ENCODE measurements at regions not wholly inside any gene's neighbourhood (a gene's known extent, or its start where the extent isn't known, plus 50 kb on each side); places are given as distances from the start of the nearest gene placed in this dataset.

DNA sequence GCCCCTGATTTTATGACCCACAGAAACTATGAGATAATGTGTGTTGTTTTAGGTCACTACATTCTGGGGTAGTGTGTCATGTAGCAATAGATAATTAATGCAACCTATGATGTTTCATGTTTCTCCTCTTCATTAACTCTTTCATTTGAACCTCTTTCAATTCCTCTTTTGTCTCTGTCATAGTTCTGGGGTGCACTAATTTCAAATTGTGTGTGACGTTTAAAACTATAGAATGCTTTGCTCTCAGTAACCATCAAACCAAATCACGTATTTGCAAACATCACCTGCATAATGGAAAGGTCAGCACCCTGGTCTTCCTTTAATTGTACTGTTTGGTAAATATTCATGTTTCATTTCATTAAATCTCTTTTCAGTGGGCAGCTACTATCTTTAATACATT is 621.6 kb downstream of the TLR4 start:
- Histone ChIP-seq H4K20me1 (ENCODE audit: insufficient read depth, low read length) (no peaks in the 10 kb centered on the region), H3K9me3 (ENCODE audit: low read length) (no peaks in the 10 kb centered on the region), H3K36me3 (ENCODE audit: insufficient read depth, low read length) (no peaks in the 10 kb centered on the region), H3K4me1 (ENCODE audit: insufficient read depth, low read length, severe bottlenecking) (no peaks in the 10 kb centered on the region), H3K4me2 (ENCODE audit: low read length) (no peak overlapping the region), H3K9me2 (ENCODE audit: low read depth, low read length) (no peaks in the 10 kb centered on the region), H3K27me3 (ENCODE audit: insufficient read depth, low read length) (no peaks in the 10 kb centered on the region), H3K4me3 (ENCODE audit: low read depth, low read length, poor library complexity, severe bottlenecking) (no peak overlapping the region), H3K9ac (ENCODE audit: low read length) (no peak overlapping the region), H3K27ac (ENCODE audit: low read depth, low read length, poor library complexity, severe bottlenecking) (no peak overlapping the region), H3K79me2 (ENCODE audit: insufficient read depth, low read length) (no peaks in the 10 kb centered on the region), H3F3A (ENCODE audit: insufficient read depth, low read length) (no peaks in the 10 kb centered on the region), H2AFZ (ENCODE audit: low read length) (no peak overlapping the region)
- TF ChIP-seq EZH2 (IDR thresholded peaks at IDR 0.05; ENCODE audit: borderline replicate concordance, low read length) = no peak
- TF ChIP-seq, protein P1, sequence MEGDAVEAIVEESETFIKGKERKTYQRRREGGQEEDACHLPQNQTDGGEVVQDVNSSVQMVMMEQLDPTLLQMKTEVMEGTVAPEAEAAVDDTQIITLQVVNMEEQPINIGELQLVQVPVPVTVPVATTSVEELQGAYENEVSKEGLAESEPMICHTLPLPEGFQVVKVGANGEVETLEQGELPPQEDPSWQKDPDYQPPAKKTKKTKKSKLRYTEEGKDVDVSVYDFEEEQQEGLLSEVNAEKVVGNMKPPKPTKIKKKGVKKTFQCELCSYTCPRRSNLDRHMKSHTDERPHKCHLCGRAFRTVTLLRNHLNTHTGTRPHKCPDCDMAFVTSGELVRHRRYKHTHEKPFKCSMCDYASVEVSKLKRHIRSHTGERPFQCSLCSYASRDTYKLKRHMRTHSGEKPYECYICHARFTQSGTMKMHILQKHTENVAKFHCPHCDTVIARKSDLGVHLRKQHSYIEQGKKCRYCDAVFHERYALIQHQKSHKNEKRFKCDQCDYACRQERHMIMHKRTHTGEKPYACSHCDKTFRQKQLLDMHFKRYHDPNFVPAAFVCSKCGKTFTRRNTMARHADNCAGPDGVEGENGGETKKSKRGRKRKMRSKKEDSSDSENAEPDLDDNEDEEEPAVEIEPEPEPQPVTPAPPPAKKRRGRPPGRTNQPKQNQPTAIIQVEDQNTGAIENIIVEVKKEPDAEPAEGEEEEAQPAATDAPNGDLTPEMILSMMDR (IDR thresholded peaks at IDR 0.05; ENCODE audit: low read length) = no peak

DNA sequence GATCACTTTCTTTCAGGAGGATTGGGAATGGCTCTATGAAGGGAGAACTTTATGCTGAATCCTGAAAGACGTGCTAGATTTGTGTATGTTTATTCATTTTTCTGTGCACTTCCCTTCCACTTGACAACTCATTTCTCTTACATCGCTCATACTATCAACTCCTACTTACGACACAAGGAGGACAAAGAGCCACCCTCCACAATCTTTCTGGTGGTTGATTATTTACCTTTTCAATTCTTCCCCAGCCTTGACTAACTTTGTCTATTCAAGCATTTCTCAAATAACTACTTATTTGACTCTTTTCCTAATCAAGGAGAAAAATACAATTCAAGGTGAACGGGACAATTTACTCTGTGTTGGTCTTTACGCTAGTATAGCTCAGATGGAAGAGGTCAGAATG is 622.1 kb downstream of the TLR4 start:
- H3K4me2 ChIP-seq (ENCODE audit: low read length) = no peak overlapping the region
- no peaks in the 10 kb centered on the region for H3K79me2 ChIP-seq (ENCODE audit: insufficient read depth, low read length)
- H3K27ac ChIP-seq (ENCODE audit: low read depth, low read length, poor library complexity, severe bottlenecking) = no peak overlapping the region
- no peaks in the 10 kb centered on the region for H3K4me1 ChIP-seq (ENCODE audit: insufficient read depth, low read length, severe bottlenecking)
- H3K9ac ChIP-seq (ENCODE audit: low read length) = no peak overlapping the region
- H3K9me2 ChIP-seq (ENCODE audit: low read depth, low read length) = no peaks in the 10 kb centered on the region
- no peaks in the 10 kb centered on the region for H3F3A ChIP-seq (ENCODE audit: insufficient read depth, low read length)
- H3K36me3 ChIP-seq (ENCODE audit: insufficient read depth, low read length) = no peaks in the 10 kb centered on the region
- no peak overlapping the region for H3K4me3 ChIP-seq (ENCODE audit: low read depth, low read length, poor library complexity, severe bottlenecking)
- TF ChIP-seq, protein P1 (IDR thresholded peaks at IDR 0.05; ENCODE audit: low read length) = no peak
- no peak for TF ChIP-seq EZH2 (IDR thresholded peaks at IDR 0.05; ENCODE audit: borderline replicate concordance, low read length)
- no peaks in the 10 kb centered on the region for H3K9me3 ChIP-seq (ENCODE audit: low read length)
- no peak overlapping the region for H2AFZ ChIP-seq (ENCODE audit: low read length)
- H4K20me1 ChIP-seq (ENCODE audit: insufficient read depth, low read length) = no peaks in the 10 kb centered on the region
- H3K27me3 ChIP-seq (ENCODE audit: insufficient read depth, low read length) = no peaks in the 10 kb centered on the region

DNA sequence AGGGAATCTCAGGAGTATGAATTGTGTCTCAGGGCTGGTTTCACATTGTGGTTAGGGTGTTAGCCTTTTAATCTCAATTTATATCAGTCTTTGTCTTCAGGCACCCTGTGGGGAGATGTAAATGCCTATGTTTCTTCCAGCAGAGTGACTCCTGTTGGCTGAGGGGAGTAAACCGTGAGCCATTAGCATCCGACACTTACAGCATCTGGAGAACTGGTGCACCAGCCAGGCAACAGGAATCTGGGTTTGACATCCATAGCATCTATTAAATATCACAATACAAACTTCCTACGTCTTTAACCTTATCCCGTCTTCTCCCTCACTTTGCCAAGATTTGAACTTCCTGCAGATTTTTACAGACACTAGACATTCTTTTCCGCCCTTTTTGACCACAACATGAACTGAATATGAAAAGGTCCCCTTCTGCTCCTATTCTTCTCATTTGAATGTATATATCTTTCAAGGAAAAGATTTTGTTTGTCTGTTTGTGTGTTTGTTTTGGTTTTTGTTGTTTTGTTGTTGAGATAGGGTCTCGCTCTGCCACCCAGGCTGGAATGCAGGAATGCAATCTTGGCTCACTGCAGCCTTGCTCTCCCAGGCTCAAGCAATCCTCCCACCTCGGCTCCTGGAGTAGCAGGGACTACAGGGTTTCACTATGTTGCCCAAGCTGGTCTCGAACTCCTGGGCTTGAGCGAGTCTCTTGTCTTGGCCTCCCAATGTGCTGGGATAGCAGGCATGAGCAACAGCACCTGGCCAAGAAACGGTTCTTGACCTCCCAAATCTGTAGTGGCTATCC is 626.2 kb downstream of the TLR4 start:
- no peaks in the 10 kb centered on the region for H3K36me3 ChIP-seq (ENCODE audit: insufficient read depth, low read length)
- H2AFZ ChIP-seq (ENCODE audit: low read length) = no peak overlapping the region
- no peaks in the 10 kb centered on the region for H3K79me2 ChIP-seq (ENCODE audit: insufficient read depth, low read length)
- H3K9ac ChIP-seq (ENCODE audit: low read length) = no peak overlapping the region
- H3F3A ChIP-seq (ENCODE audit: insufficient read depth, low read length) = no peaks in the 10 kb centered on the region
- H3K9me3 ChIP-seq (ENCODE audit: low read length) = no peaks in the 10 kb centered on the region
- no peak overlapping the region for H3K27ac ChIP-seq (ENCODE audit: low read depth, low read length, poor library complexity, severe bottlenecking)
- H3K4me1 ChIP-seq (ENCODE audit: insufficient read depth, low read length, severe bottlenecking) = no peaks in the 10 kb centered on the region
- TF ChIP-seq EZH2 (IDR thresholded peaks at IDR 0.05; ENCODE audit: borderline replicate concordance, low read length) = no peak
- TF ChIP-seq, protein P1 (IDR thresholded peaks at IDR 0.05; ENCODE audit: low read length) = no peak
- H3K4me3 ChIP-seq (ENCODE audit: low read depth, low read length, poor library complexity, severe bottlenecking) = no peak overlapping the region
- no peaks in the 10 kb centered on the region for H3K9me2 ChIP-seq (ENCODE audit: low read depth, low read length)
- no peaks in the 10 kb centered on the region for H3K27me3 ChIP-seq (ENCODE audit: insufficient read depth, low read length)
- H4K20me1 ChIP-seq (ENCODE audit: insufficient read depth, low read length) = no peaks in the 10 kb centered on the region
- no peak overlapping the region for H3K4me2 ChIP-seq (ENCODE audit: low read length)

All from OCI-LY1 (cell line).